Body of pancreas (tissue), 4 donors: ENCODE measurements at regions not wholly inside any gene's neighbourhood (a gene's known extent, or its start where the extent isn't known, plus 50 kb on each side); places are given as distances from the start of the nearest gene placed in this dataset.

Source experiments
- ATAC-seq: fragments of 150-250 bp; one replicate; pipeline ENCODE4 v1.9.1; 2016
- DNase-seq, 4 donors: peaks; one replicate each; pipeline ENCODE4 v3.0.0-alpha.2; 2019
- H3K27ac ChIP-seq, 4 donors: fragments of 200-600 bp; sonication (generic); 1 replicate in 3 of 4; 2 replicates in 1 of 4; pipeline versions ENCODE4 v1.5.1 to v1.6.1; 2016 to 2019; ENCODE audit warnings: mild to moderate bottlenecking in 1 of 4, mixed read lengths in 1 of 4, moderate library complexity in 1 of 4
- H3K27me3 ChIP-seq, 2 donors: fragments of 200-600 bp; sonication (generic); one replicate each; pipeline ENCODE4 v1.6.0; 2016; ENCODE audit warnings: mild to moderate bottlenecking in 1 of 2
- H3K36me3 ChIP-seq, 2 donors: fragments of 200-600 bp; sonication (generic); replicated peaks in 1 of 2; 2 replicates each; pipeline ENCODE4 v1.5.1; 2016; ENCODE audit warnings: low read depth in 2 of 2; ENCODE audit not compliant: insufficient read depth in 1 of 2
- H3K4me1 ChIP-seq: fragments of 200-600 bp; sonication (generic); one replicate; pipeline ENCODE4 v1.6.0; 2016
- H3K4me3 ChIP-seq, 2 donors: fragments of 200-600 bp; sonication (generic); 1 replicate in 1 of 2; 2 replicates in 1 of 2; pipeline ENCODE4 v1.5.1; 2016 to 2019
- H3K9me3 ChIP-seq, 3 donors: fragments of 200-600 bp; sonication (generic); 1 replicate in 2 of 3; 2 replicates in 1 of 3; pipeline ENCODE4 v1.5.1; 2016
- CTCF ChIP-seq, 7 experiments: fragments of 450-650 bp in 4 of 7; fragments of 200-600 bp in 3 of 7; sonication (generic) in 3 of 7; IDR thresholded peaks; one replicate each; pipeline ENCODE4 v1.5.1; 2016 to 2019; ENCODE audit warnings: antibody characterized with exemption in 7 of 7
- POLR2A ChIP-seq, 3 donors: fragments of 450-650 bp; IDR thresholded peaks; one replicate each; pipeline ENCODE4 v1.6.1; 2016; ENCODE audit warnings: antibody characterized with exemption in 3 of 3, mild to moderate bottlenecking in 2 of 3
- WGBS, 2 donors: methylation state at CpG; one replicate each; pipeline ENCODE4 v1.1.5; 2017; 5-methylcytosine and 5-hydroxymethylcytosine counted together
- intact Hi-C: fragments of 100-400 bp; cut with DNase I; formaldehyde crosslinking; loops from one replicate; pipeline ENCODE4 v1.15.1; 2023

DNA sequence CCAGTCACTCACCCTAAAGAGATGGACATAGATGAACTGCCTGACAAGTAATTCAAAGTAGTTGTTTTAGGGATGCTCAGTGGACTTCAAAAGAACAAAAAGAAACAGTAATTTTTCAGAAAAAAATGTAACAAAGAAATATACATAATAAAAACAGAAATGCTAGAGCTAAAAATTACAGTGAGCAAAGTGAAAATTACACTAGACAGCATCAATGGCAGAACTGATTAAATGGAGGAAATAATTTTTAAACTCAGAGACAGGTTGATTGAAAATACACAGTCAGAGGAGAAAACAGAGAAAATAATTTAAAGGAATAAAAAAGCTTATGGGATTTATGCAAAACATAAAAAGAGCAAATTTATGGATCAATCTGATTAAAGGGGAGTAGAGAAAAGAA lies 1968.4 kb downstream of the EFNA5 start:
- H3K4me3 ChIP-seq: no peak overlapping the region
- ATAC-seq (no peak), DNase-seq (no peak)
- H3K27me3 ChIP-seq: no peaks in the 10 kb centered on the region
- TF ChIP-seq CTCF (IDR thresholded peaks at IDR 0.05) (no peak), POLR2A (IDR thresholded peaks at IDR 0.05) (no peak)
- no peak overlapping the region for H3K27ac ChIP-seq
- H3K4me1 ChIP-seq: no peaks in the 10 kb centered on the region
- H3K9me3 ChIP-seq: peaks cover 0 to 3% (median 0%) of the 10 kb centered on the region in 3 donors
- no peaks in the 10 kb centered on the region for H3K36me3 ChIP-seq
- intact Hi-C loops: no loop called here

GRCh38 chr5:105696440-105696839 lies 1974.3 kb downstream of the EFNA5 start:
- DNase-seq (no peak), ATAC-seq (no peak)
- Histone ChIP-seq H3K4me3 (no peak overlapping the region), H3K27me3 (no peaks in the 10 kb centered on the region), H3K9me3 (no peaks in the 10 kb centered on the region), H3K4me1 (no peaks in the 10 kb centered on the region), H3K27ac (no peak overlapping the region), H3K36me3 (no peaks in the 10 kb centered on the region)
- WGBS, 2 donors: 95 to 97% methylated on average over 2 of the region's 2 CpGs
- intact Hi-C loops: no loop called here
- TF ChIP-seq POLR2A (IDR thresholded peaks at IDR 0.05) (no peak), CTCF (IDR thresholded peaks at IDR 0.05) (no peak)

- 66 to 73% methylated on average over 2 of the region's 2 CpGs for WGBS, 2 donors
- TF ChIP-seq CTCF (IDR thresholded peaks at IDR 0.05) (no peak), POLR2A (IDR thresholded peaks at IDR 0.05) (no peak)
These were observed 1974.8 kb downstream of the EFNA5 start for GRCh38 chr5:105695941-105696340.

DNA sequence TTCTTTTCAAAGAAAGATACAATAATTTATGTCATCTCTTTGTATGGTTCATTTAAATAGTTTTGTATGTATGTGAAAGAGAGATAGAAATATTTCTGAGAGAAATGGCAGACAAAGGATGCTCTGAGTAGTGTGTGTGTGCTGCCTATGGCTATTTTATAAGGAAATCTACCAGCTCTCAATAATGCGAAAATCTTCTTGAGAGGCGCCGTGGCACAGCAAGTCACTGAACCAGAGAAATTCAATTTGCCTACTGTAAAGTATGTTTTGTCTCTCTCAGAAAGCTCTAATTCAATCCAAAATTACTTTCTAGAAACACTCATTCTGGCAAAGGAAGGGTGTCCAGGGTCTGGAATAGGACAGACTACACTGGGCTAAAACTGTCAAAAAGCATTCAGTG lies 1981.1 kb downstream of the EFNA5 start:
- DNase-seq (no peak), ATAC-seq (no peak)
- TF ChIP-seq POLR2A (IDR thresholded peaks at IDR 0.05) (no peak), CTCF (IDR thresholded peaks at IDR 0.05) (no peak)
- H3K27ac ChIP-seq: no peak overlapping the region
- H3K9me3 ChIP-seq: no peaks in the 10 kb centered on the region
- intact Hi-C loops: no loop called here
- H3K4me3 ChIP-seq: no peak overlapping the region
- H3K27me3 ChIP-seq: no peaks in the 10 kb centered on the region
- H3K4me1 ChIP-seq: no peaks in the 10 kb centered on the region
- no peaks in the 10 kb centered on the region for H3K36me3 ChIP-seq
- 92 to 96% methylated on average over 3 of the region's 3 CpGs for WGBS, 2 donors

More at GRCh38 chr5:105695941-105696340, 1974.8 kb downstream of the EFNA5 start:
- Histone ChIP-seq H3K27ac (no peak overlapping the region), H3K4me1 (no peaks in the 10 kb centered on the region), H3K27me3 (no peaks in the 10 kb centered on the region), H3K9me3 (no peaks in the 10 kb centered on the region), H3K4me3 (no peak overlapping the region), H3K36me3 (no peaks in the 10 kb centered on the region)
- no peak for DNase-seq
- no peak for ATAC-seq
- intact Hi-C loops: no loop called here

DNA sequence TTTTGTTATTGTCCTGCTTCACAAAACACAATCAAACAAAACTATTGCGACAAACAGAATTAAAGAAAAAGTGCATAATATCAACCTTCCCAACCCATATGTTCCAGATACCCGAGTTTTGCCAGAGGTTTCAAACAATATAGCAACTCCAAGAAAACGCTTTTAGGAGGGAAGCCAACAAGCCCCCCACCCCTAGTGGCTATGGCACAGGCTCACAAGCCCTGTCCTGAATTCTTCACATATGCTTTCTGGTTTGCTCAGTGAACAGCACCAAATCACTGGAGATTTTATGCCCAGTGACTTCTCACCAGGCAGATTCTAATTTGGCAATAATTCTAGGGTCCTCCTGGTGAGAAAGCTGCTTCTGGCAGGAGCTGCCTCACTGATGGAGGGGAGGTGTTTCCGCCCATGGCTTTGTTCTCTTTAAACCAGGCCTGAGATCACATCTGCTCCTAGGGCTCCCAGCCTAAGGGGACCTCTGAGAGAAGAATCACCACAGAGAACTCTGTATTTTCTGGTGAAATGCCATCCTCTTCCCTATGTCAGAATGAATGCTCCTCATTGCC lies 1982.4 kb downstream of the EFNA5 start:
- Histone ChIP-seq H3K4me3 (no peak overlapping the region), H3K36me3 (no peaks in the 10 kb centered on the region), H3K4me1 (no peaks in the 10 kb centered on the region), H3K27ac (no peak overlapping the region), H3K9me3 (no peaks in the 10 kb centered on the region), H3K27me3 (no peaks in the 10 kb centered on the region)
- ATAC-seq (no peak), DNase-seq (no peak)
- no peak for TF ChIP-seq POLR2A (IDR thresholded peaks at IDR 0.05)
- no peak for TF ChIP-seq CTCF (IDR thresholded peaks at IDR 0.05)
- intact Hi-C loops: no loop called here
- WGBS, 2 donors: 65 to 66% methylated on average over 4 of the region's 4 CpGs
